IMR-90 (cell line): ENCODE measurements at regions not wholly inside any gene's neighbourhood (a gene's known extent, or its start where the extent isn't known, plus 50 kb on each side); places are given as distances from the start of the nearest gene placed in this dataset.

Source experiments
- ATAC-seq: fragments of 200-7000 bp; cut with Tn5 transposase; 2 replicates; pipeline ENCODE4 v1.9.1; 2020; ENCODE audit warnings: low read depth, mild to moderate bottlenecking, moderate library complexity
- BruUV-seq: library from RNA; stranded (reverse); fragments of 400-500 nt; replicated peaks from 2 replicates; lab custom pipeline; 2021; lab: Mats Ljungman, UMichigan
- CTCF ChIA-PET: fragments of 300-600 bp; formaldehyde crosslinking; extraction: SDS; loops from one replicate; lab custom pipeline; 2021; ENCODE audit warnings: antibody characterized with exemption; lab: Yijun Ruan, JAX
- POLR2A ChIA-PET: fragments of 300-600 bp; sonication (Branson Sonifier 250); formaldehyde crosslinking; loops from one replicate; lab custom pipeline; 2022; ENCODE audit warnings: antibody characterized with exemption; ENCODE audit not compliant: unreplicated experiment; lab: Charles Lee
- DNase-seq: peaks from one replicate; pipeline ENCODE4 v3.0.0; 2013
- H2AFZ ChIP-seq: replicated peaks from 2 replicates; pipeline ENCODE3; 2013; ENCODE audit warnings: low read length, mild to moderate bottlenecking; ENCODE audit not compliant: poor library complexity
- H2AK5ac ChIP-seq: 2 replicates; pipeline ENCODE4 v1.6.1; 2013; ENCODE audit warnings: low read depth, low read length, inconsistent platforms
- H2AK9ac ChIP-seq: replicated peaks from 2 replicates; pipeline ENCODE3; 2013; ENCODE audit warnings: mild to moderate bottlenecking, low read depth, low read length, moderate library complexity; ENCODE audit not compliant: poor library complexity
- H2BK120ac ChIP-seq: 2 replicates; pipeline ENCODE4 v1.6.1; 2013; ENCODE audit warnings: low read depth, low read length, inconsistent platforms
- H2BK15ac ChIP-seq: 3 replicates; pipeline ENCODE4 v1.6.1; 2013; ENCODE audit warnings: low read depth, low read length, inconsistent platforms
- H2BK20ac ChIP-seq: 2 replicates; pipeline ENCODE4 v1.6.1; 2013; ENCODE audit warnings: low read depth, mild to moderate bottlenecking, inconsistent platforms, low read length, moderate library complexity
- H2BK5ac ChIP-seq: 2 replicates; pipeline ENCODE4 v1.6.1; 2013; ENCODE audit warnings: mild to moderate bottlenecking, low read depth, low read length, inconsistent platforms; ENCODE audit not compliant: poor library complexity, severe bottlenecking
- H3K14ac ChIP-seq: replicated peaks from 2 replicates; pipeline ENCODE4 v1.6.1; 2013; ENCODE audit warnings: low read depth, low read length, inconsistent platforms
- H3K18ac ChIP-seq: 2 replicates; pipeline ENCODE4 v1.6.1; 2013; ENCODE audit warnings: low read depth, low read length, control low read depth
- H3K23ac ChIP-seq: 2 replicates; pipeline ENCODE4 v1.6.1; 2013; ENCODE audit warnings: low read depth, low read length, inconsistent platforms
- H3K27ac ChIP-seq: 2 replicates; pipeline ENCODE4 v1.5.1; 2013; ENCODE audit warnings: mild to moderate bottlenecking, control low read depth, low read length; ENCODE audit not compliant: insufficient read depth
- H3K27me3 ChIP-seq: 2 replicates; pipeline ENCODE4 v1.6.1; 2013; ENCODE audit warnings: low read length; ENCODE audit not compliant: control insufficient read depth, insufficient read depth
- H3K36me3 ChIP-seq: 2 replicates; pipeline ENCODE4 v1.6.1; 2013; ENCODE audit warnings: low read length, mixed read lengths; ENCODE audit not compliant: control insufficient read depth, insufficient read depth
- H3K4ac ChIP-seq: 2 replicates; pipeline ENCODE4 v1.6.1; 2013; ENCODE audit warnings: low read depth, low read length, inconsistent platforms
- H3K4me1 ChIP-seq: 2 replicates; pipeline ENCODE4 v1.6.1; 2013; ENCODE audit warnings: low read length, mixed read lengths; ENCODE audit not compliant: control insufficient read depth, insufficient read depth
- H3K4me2 ChIP-seq: 2 replicates; pipeline ENCODE4 v1.6.1; 2013; ENCODE audit warnings: low read depth, mild to moderate bottlenecking, control low read depth, low read length, moderate library complexity
- H3K4me3 ChIP-seq: 2 replicates; pipeline ENCODE4 v1.5.1; 2013; ENCODE audit warnings: low read depth, mild to moderate bottlenecking, control low read depth, low read length, moderate library complexity; ENCODE audit not compliant: insufficient read depth
- H3K56ac ChIP-seq: 2 replicates; pipeline ENCODE4 v1.6.1; 2013; ENCODE audit warnings: low read length, inconsistent platforms; ENCODE audit not compliant: insufficient read depth; ENCODE audit errors: extremely low read depth
- H3K79me1 ChIP-seq, 2 experiments: 2 replicates each; pipeline ENCODE4 v1.6.1; 2013; ENCODE audit warnings: low read length in 2 of 2, inconsistent platforms in 1 of 2, low read depth in 1 of 2
- H3K9ac ChIP-seq: 2 replicates; pipeline ENCODE4 v1.6.1; 2013; ENCODE audit warnings: low read depth, low read length, control low read depth
- H3K9me1 ChIP-seq: 2 replicates; pipeline ENCODE4 v1.6.1; 2013; ENCODE audit warnings: low read length, inconsistent platforms; ENCODE audit not compliant: insufficient read depth
- H3K9me3 ChIP-seq: 2 replicates; pipeline ENCODE4 v1.6.1; 2013; ENCODE audit warnings: low read length; ENCODE audit not compliant: control insufficient read depth, insufficient read depth
- H4K20me1 ChIP-seq: 2 replicates; pipeline ENCODE4 v1.6.1; 2013; ENCODE audit warnings: low read length, inconsistent platforms; ENCODE audit not compliant: insufficient read depth
- H4K5ac ChIP-seq: 2 replicates; pipeline ENCODE4 v1.6.1; 2013; ENCODE audit warnings: mild to moderate bottlenecking, low read depth, low read length, control low read depth
- H4K8ac ChIP-seq, 2 experiments: 2 replicates each; pipeline ENCODE4 v1.6.1; 2013; ENCODE audit warnings: low read depth in 2 of 2, low read length in 2 of 2, control low read depth in 1 of 2, inconsistent platforms in 1 of 2
- H4K91ac ChIP-seq: 2 replicates; pipeline ENCODE4 v1.6.1; 2013; ENCODE audit warnings: low read depth, low read length, inconsistent platforms; ENCODE audit not compliant: insufficient read depth
- CEBPB ChIP-seq: IDR thresholded peaks from 2 replicates; pipeline ENCODE4 v1.6.1; 2012; ENCODE audit warnings: low read depth, low read length, improper control_type of control experiment
- CHD1 ChIP-seq: IDR thresholded peaks from 2 replicates; pipeline ENCODE4 v1.6.1; 2012; ENCODE audit warnings: low read depth, low read length, improper control_type of control experiment
- ELK1 ChIP-seq: fragments of 150-350 bp; IDR thresholded peaks from 2 replicates; pipeline ENCODE4 v1.6.1; 2016; ENCODE audit warnings: low read depth, mild to moderate bottlenecking, low read length, moderate library complexity, borderline replicate concordance
- FOS ChIP-seq: fragments of 150-350 bp; IDR thresholded peaks from 2 replicates; pipeline ENCODE4 v1.6.1; 2016; ENCODE audit warnings: low read depth, low read length
- MAFK ChIP-seq: IDR thresholded peaks from 2 replicates; pipeline ENCODE4 v1.6.1; 2012; ENCODE audit warnings: low read depth, low read length, improper control_type of control experiment
- MAZ ChIP-seq: IDR thresholded peaks from 2 replicates; pipeline ENCODE4 v1.6.1; 2012; ENCODE audit warnings: low read depth, mild to moderate bottlenecking, low read length, improper control_type of control experiment, moderate library complexity, borderline replicate concordance
- RCOR1 ChIP-seq: IDR thresholded peaks from 2 replicates; pipeline ENCODE4 v1.6.1; 2012; ENCODE audit warnings: mild to moderate bottlenecking, low read length, improper control_type of control experiment; ENCODE audit not compliant: insufficient replicate concordance
- RFX5 ChIP-seq: IDR thresholded peaks from 2 replicates; pipeline ENCODE4 v1.8.0; 2012; ENCODE audit warnings: low read depth, mild to moderate bottlenecking, low read length, moderate library complexity
- USF2 ChIP-seq: fragments of 150-350 bp; IDR thresholded peaks from 2 replicates; pipeline ENCODE4 v1.6.1; 2017; ENCODE audit warnings: mild to moderate bottlenecking, antibody characterized with exemption, low read length, low read depth
- WGBS, 2 experiments: methylation state at CpG; one replicate each; pipeline versions ENCODE4 v1.1.5 to v1.1.7; 2013; ENCODE audit warnings: missing lambda C conversion rate in 2 of 2; ENCODE audit not compliant: insufficient read length in 1 of 2; ENCODE audit errors: extremely low coverage in 2 of 2; 5-methylcytosine and 5-hydroxymethylcytosine counted together
- dilution Hi-C: fragments of 300-500 bp; cut with HindIII; formaldehyde crosslinking; loops from one replicate; pipeline ENCODE4 v1.14.3; 2018; ENCODE audit warnings: low sequenced_read_pairs; ENCODE audit not compliant: unreplicated experiment
- in situ Hi-C: fragments of 300-500 bp; cut with MboI; formaldehyde crosslinking; loops from 3 replicates; pipeline ENCODE4 v1.14.3; 2019; ENCODE audit warnings: low sequenced_read_pairs, inconsistent platforms, mixed read lengths
- intact Hi-C: fragments of 100-400 bp; cut with micrococcal nuclease; formaldehyde crosslinking; loops from 2 replicates; pipeline ENCODE4 v1.10.0; 2022

- in situ Hi-C loops: no loop called here
- POLR2A ChIA-PET: no interaction called here
- H2BK20ac ChIP-seq: no peak overlapping the region
Observed at GRCh38 chr9:93884808-93885207, 70.3 kb downstream of the BARX1 start.

More at GRCh38 chr9:93884808-93885207, 70.3 kb downstream of the BARX1 start:
- Histone ChIP-seq H3K4me3 (no peak overlapping the region), H4K91ac (no peak overlapping the region), H3K36me3 (no peaks in the 10 kb centered on the region), H3K9me1 (no peaks in the 10 kb centered on the region), H3K27ac (no peak overlapping the region), H2BK15ac (no peak overlapping the region), H3K4ac (no peak overlapping the region), H3K4me2 (no peak overlapping the region), H2AFZ (no peak overlapping the region), H2BK5ac (no peak overlapping the region), H4K20me1 (no peaks in the 10 kb centered on the region), H3K9ac (no peak overlapping the region), H3K27me3 (no peaks in the 10 kb centered on the region), H2AK9ac (no peak overlapping the region), H3K56ac (no peak overlapping the region), H2BK120ac (no peak overlapping the region), H3K23ac (no peak overlapping the region), H2AK5ac (no peak overlapping the region), H3K18ac (no peak overlapping the region), H3K9me3 (no peaks in the 10 kb centered on the region), H4K5ac (no peak overlapping the region), H4K8ac (no peak overlapping the region), H3K14ac (no peak overlapping the region), H3K79me1 (no peaks in the 10 kb centered on the region), H3K4me1 (no peaks in the 10 kb centered on the region)
- no TSS peak for BruUV-seq
- no CpG with 5 or more reads among the region's 1 CpG for WGBS, 2 experiments
- dilution Hi-C loops (no loop called here), intact Hi-C loops (no loop called here)
- DNase-seq (no peak), ATAC-seq (no peak)
- no peak for TF ChIP-seq FOS
- no peak for TF ChIP-seq RCOR1
- TF ChIP-seq MAZ: no peak
- TF ChIP-seq ELK1: no peak
- no peak for TF ChIP-seq CEBPB
- no peak for TF ChIP-seq MAFK
- TF ChIP-seq RFX5: no peak
- no peak for TF ChIP-seq CHD1
- TF ChIP-seq USF2: no peak
- CTCF ChIA-PET: no interaction called here
